Liver (tissue), 3 donors: ENCODE measurements at regions not wholly inside any gene's neighbourhood (a gene's known extent, or its start where the extent isn't known, plus 50 kb on each side); places are given as distances from the start of the nearest gene placed in this dataset.
"Not testable (repeated sequence)": the region's sequence is repeated elsewhere in the genome, so short reads cannot be mapped to it uniquely, and the experiment has no call there.

Experiments
- EGR1 ChIP-seq, 2 donors: IDR thresholded peaks; 2 replicates each; pipeline ENCODE4 v1.6.1; 2016 to 2018; ENCODE audit warnings: antibody characterized with exemption in 2 of 2, low read depth in 2 of 2
- FOXA1 ChIP-seq: IDR thresholded peaks from 2 replicates; pipeline ENCODE4 v1.6.1; 2016; ENCODE audit warnings: antibody characterized with exemption
- HNF4G ChIP-seq: IDR thresholded peaks from 2 replicates; pipeline ENCODE4 v1.6.1; 2016; ENCODE audit warnings: antibody characterized with exemption
- JUND ChIP-seq, 2 donors: IDR thresholded peaks; 2 replicates each; pipeline ENCODE4 v1.6.1; 2016; ENCODE audit warnings: antibody characterized with exemption in 2 of 2
- NR2F2 ChIP-seq: IDR thresholded peaks from 2 replicates; pipeline ENCODE4 v1.6.1; 2016; ENCODE audit warnings: antibody characterized with exemption
- RAD21 ChIP-seq, 2 donors: IDR thresholded peaks; 2 replicates each; pipeline ENCODE4 v1.6.1; 2016; ENCODE audit warnings: antibody characterized with exemption in 2 of 2, mild to moderate bottlenecking in 2 of 2
- TF ChIP-seq, protein P1 (sequence below): fragments of 150-350 bp; IDR thresholded peaks from 2 replicates; pipeline ENCODE4 v1.5.1; 2017; ENCODE audit warnings: improper control_type of control experiment, low read depth, low read length; ENCODE audit not compliant: missing input control
- TF ChIP-seq, protein P2 (sequence below): IDR thresholded peaks from 2 replicates; pipeline ENCODE4 v1.6.1; 2016; ENCODE audit warnings: antibody characterized with exemption, mild to moderate bottlenecking
- TF ChIP-seq, protein P3 (sequence below): IDR thresholded peaks from 2 replicates; pipeline ENCODE4 v1.6.1; 2016; ENCODE audit warnings: antibody characterized with exemption
- donor health status: healthy.
- donor health status: healthy.

DNA sequence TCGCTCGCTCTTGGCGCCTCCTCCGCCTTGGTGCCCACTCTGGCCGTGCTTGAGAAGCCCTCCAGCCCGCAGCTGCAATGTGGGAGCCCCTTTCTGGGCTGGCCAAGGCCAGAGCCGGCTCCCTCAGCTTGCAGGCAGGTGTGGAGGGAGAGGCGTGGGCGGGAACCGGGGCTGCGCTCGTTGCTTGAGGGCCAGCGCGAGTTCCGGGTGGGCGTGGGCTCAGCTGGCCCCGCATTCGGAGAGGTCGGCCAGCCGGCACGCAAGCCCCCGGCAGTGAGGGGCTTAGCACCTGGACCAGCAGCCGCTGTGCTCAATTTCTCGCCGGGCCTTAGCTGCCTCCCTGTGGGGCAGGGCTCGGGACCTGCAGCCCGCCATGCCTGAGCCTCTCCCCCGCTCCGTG is 193.6 kb upstream of the ATP10A start:
- TF ChIP-seq, protein P1, sequence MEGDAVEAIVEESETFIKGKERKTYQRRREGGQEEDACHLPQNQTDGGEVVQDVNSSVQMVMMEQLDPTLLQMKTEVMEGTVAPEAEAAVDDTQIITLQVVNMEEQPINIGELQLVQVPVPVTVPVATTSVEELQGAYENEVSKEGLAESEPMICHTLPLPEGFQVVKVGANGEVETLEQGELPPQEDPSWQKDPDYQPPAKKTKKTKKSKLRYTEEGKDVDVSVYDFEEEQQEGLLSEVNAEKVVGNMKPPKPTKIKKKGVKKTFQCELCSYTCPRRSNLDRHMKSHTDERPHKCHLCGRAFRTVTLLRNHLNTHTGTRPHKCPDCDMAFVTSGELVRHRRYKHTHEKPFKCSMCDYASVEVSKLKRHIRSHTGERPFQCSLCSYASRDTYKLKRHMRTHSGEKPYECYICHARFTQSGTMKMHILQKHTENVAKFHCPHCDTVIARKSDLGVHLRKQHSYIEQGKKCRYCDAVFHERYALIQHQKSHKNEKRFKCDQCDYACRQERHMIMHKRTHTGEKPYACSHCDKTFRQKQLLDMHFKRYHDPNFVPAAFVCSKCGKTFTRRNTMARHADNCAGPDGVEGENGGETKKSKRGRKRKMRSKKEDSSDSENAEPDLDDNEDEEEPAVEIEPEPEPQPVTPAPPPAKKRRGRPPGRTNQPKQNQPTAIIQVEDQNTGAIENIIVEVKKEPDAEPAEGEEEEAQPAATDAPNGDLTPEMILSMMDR: not testable (repeated sequence)
- TF ChIP-seq, protein P2, sequence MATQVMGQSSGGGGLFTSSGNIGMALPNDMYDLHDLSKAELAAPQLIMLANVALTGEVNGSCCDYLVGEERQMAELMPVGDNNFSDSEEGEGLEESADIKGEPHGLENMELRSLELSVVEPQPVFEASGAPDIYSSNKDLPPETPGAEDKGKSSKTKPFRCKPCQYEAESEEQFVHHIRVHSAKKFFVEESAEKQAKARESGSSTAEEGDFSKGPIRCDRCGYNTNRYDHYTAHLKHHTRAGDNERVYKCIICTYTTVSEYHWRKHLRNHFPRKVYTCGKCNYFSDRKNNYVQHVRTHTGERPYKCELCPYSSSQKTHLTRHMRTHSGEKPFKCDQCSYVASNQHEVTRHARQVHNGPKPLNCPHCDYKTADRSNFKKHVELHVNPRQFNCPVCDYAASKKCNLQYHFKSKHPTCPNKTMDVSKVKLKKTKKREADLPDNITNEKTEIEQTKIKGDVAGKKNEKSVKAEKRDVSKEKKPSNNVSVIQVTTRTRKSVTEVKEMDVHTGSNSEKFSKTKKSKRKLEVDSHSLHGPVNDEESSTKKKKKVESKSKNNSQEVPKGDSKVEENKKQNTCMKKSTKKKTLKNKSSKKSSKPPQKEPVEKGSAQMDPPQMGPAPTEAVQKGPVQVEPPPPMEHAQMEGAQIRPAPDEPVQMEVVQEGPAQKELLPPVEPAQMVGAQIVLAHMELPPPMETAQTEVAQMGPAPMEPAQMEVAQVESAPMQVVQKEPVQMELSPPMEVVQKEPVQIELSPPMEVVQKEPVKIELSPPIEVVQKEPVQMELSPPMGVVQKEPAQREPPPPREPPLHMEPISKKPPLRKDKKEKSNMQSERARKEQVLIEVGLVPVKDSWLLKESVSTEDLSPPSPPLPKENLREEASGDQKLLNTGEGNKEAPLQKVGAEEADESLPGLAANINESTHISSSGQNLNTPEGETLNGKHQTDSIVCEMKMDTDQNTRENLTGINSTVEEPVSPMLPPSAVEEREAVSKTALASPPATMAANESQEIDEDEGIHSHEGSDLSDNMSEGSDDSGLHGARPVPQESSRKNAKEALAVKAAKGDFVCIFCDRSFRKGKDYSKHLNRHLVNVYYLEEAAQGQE: not testable (repeated sequence)
- not testable (repeated sequence) for TF ChIP-seq RAD21 (IDR thresholded peaks at IDR 0.05); JUND (IDR thresholded peaks at IDR 0.05); FOXA1; NR2F2; EGR1 (IDR thresholded peaks at IDR 0.05; ENCODE audit: low read depth in 2 of 2); HNF4G
- TF ChIP-seq, protein P3, sequence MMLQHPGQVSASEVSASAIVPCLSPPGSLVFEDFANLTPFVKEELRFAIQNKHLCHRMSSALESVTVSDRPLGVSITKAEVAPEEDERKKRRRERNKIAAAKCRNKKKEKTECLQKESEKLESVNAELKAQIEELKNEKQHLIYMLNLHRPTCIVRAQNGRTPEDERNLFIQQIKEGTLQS: not testable (repeated sequence)
